ENCODE measurements at regions not wholly inside any gene's neighbourhood (a gene's known extent, or its start where the extent isn't known, plus 50 kb on each side); places are given as distances from the start of the nearest gene placed in this dataset.
"Not testable (repeated sequence)": the region's sequence is repeated elsewhere in the genome, so short reads cannot be mapped to it uniquely, and the experiment has no call there.

DNA sequence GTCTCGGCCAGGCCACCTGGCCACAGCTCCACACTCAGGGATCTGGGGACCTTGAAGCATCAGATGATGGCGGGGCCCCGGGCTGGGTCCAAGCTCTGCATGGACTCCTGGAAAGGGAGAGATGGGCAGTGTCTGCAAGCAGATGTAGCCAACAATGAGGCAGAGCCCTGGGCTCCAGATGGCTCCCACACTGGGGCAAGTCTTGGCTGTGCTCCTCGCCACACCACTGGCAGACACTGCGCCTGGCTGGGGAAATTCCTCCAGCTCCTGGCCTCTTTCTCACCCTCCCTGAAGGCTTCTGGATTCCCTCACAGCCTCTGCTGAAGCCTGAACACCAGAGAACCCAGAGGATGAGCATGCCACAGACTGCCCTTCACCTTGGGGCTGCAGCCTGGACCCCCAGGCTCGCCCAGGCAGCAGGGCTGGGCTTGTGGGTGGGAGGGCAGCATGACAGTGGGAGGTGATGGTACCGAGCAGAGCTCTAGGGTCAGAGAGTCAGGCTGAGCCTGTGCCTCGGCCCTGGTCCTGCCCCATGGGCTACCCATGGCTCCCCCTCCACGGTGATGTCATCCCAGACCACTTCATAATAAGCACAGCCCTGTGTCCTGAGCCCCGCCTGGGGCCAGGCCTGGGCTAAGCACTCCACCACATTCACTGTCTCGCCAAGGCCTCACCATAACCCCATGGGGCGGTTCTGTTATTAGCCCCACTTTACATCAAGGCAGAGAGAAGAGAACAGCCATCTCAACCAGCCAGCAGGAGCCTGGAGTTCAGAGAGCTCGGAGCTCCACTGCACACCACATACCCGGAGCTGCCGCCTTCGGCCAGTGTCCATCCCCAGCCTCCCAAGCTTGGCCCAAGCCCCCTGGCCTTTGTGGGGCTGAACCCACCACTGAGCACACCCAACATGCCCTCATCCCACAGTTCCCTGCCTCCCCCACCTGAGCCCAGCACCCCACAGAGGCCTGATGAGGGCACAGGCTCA, 62.2 kb upstream of the ADAMTS2 start:
- DNase-seq: no peak

DNA sequence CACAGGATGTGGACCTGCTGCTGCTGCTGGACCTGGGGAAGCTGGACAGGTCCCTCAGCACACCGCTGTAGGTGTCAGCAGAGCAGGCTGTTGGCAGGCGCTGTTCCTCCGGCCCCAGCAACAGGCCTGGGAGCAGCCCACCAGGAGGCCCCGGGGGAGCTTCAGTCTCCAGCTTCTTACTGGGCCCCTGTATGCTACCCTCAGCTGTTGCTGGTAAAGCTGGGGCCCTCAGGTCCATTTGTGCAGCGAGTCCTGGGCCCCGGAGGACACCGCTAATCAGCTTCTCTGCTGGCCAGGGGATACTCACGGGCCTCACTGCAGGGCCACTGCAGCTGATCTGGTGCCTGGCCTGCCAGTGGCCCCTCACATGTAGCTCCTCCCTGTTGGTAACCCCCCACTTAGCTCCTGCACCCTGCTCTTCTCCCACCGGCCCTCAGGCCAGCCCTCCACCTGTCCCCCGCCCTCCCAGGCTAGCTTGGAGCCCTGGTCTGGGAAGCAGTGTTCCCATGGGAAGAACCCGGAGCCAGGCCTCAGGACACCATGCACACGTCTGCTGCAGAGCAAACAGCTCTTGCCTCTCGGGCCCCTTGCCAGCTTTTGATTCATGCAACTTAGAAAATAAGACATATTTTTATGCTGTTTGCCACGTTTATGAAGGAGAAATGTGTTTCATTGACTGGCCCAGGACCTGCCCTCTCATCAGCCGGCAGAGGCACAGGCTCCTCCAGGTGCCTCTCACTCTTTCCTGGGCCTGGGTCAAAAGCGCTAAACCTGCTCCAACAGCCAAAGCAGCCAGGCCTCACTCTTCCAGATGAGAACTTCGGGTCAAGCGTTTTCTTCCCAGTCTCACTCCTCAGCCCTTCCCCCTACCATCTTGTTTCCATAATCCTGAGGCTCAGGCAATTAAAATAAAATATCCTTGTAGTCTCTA, 61.0 kb upstream of the ADAMTS2 start:
- no peak for DNase-seq

GRCh38 chr5:179405426-179406030, 60.3 kb upstream of the ADAMTS2 start:
- DNase-seq: no peak

DNA sequence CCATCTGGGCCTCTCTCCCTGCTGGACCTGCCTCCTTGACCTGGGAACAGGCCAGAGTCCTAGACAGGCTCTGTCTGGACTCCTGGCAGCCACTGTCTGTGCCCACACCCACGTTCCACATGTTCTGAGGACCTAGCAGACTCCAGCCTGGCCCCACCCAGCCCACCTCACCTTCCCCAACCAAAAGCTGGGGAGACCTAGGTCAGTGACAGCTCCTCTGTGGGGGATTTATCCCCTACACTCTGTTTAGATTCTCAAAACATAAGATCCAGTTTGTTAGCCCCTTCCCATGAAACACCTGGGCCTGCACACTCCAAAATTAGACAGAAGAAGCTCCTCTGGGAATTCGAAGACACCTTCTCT, 59.8 kb upstream of the ADAMTS2 start:
- no peak for DNase-seq

DNA sequence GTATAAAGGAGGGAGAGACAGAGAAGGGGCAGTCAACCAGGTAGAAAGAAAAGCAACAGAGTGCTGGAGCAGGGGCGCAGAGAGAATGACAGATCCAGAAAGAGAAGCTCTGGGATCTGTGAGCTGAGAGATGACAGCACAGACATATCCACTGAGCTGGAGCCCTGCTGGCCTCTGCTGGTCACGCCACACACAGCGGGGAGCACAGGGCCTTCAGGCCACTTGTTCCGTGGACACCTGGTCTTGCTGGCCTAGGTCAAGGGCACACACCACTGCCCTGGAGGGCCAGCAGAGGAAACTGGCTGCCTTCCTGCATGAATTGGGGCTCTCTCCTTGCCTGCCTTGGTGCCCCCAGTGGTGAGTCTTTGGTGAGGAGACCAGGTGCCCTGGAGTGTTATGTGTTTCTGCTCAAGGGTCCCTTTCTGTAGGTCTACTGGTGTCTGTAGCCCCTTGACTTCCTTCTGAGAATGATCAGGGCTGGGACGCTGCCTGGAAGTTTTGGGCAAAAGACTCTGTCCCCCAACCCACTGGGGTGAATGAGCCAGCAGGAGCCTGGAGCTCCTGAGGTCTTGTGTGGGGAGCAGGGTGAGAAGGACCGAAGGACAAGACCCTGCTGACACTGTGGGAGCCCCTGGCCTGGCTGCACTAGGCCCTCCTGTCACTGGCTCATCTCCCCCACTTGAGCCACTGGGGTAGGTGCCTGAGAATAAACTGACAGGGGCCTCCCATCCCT, 59.2 kb upstream of the ADAMTS2 start:
- no peak for DNase-seq

DNA sequence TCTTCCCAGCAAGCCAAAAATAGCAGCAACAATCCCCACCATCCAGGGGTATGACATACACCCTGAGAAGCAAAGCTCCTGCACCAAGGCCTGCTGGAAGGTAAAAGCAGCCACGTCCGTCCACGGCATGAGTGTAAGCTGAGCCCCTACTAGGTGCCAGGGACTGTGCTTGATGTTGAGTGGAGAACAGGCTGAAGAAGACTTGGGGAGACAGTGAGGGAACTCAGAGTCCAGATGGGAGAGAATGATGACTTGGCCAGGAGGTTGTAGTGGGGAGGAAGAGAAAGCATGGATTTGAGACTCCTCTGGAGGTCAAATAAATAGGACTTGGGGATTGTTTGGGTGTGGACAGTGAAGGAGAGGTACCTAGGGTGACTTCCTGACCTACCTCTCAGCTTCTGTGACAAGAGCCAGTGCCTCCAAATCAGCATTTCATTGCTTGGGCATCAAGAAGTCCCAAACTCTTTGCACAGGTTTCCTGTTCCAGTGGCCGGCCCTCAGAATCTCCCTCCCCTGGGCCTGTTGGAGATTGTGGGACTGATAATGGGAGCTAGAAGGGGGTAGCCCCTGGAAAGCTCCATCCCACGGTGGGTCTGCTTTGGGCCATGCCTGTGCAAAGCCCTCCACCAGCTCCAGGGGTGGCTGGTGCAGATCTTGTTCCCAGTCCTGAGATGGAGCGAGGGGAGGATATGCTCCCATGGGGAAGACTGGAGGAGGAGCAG, 58.3 kb upstream of the ADAMTS2 start:
- no peak for DNase-seq

DNA sequence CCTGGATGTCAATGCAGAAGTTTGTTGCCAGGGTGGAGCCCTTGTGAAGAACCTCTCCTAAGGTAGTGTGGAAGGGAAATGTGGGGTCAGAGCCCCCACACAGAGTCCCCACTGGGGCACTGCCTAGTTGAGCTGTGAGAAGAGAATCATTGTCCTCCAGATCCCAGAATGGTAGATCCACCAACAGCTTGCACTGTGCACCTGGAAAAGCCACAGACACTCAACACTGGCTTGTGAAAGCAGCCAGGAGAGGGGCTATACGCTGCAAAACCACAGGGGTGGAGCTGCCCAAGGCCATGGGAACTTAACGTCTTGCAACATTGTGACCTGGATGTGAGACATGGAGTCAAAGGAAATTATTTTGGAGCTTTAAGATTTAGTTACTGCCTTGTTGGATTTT, 55.2 kb upstream of the ADAMTS2 start:
- DNase-seq: not testable (repeated sequence)

DNA sequence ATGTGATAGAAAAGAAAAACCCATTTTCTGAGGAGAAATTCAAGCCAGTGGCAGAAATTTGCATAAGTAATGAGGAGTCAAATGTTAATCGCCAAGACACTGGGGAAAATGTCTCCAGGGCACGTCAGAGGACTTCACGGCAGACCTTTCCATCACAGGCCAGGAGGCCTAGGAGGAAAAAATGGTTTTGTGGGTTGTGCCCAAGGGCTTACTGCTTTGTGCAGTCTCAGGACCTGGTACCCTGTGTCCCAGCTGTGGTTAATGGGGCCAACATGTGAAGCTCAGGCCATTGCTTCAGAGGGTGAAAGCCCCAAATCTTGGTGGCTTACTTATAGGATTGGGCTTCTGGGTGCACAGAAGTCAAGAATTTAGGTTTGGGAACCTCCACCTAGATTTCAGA, 54.8 kb upstream of the ADAMTS2 start:
- no peak for DNase-seq

DNA sequence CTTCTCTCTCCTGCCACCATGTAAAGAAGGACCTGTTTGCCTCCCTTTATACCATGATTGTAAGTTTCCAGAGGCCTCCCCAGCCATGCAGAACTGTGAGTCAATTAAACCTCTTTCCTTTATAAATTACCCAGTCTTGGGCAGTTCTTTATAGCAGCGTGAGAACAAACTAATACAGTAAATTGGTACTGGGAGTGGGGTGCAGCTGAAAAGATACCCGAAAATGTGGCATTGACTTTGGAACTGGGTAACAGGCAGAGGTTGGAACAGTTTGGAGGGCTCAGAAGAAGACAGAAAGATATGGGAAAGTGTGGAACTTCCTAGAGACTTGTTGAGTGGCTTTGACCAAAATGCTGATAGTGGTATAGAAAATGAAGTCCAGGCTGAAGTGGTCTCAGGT, 54.1 kb upstream of the ADAMTS2 start:
- not testable (repeated sequence) for DNase-seq

GRCh38 chr5:179397516-179397915, 52.3 kb upstream of the ADAMTS2 start:
- no peak for DNase-seq

All from NCI-H1105 treated with DMSO at 0.1 percent for 48 hours (cell line).